ENCODE measurements at regions not wholly inside any gene's neighbourhood (a gene's known extent, or its start where the extent isn't known, plus 50 kb on each side); places are given as distances from the start of the nearest gene placed in this dataset.

DNA sequence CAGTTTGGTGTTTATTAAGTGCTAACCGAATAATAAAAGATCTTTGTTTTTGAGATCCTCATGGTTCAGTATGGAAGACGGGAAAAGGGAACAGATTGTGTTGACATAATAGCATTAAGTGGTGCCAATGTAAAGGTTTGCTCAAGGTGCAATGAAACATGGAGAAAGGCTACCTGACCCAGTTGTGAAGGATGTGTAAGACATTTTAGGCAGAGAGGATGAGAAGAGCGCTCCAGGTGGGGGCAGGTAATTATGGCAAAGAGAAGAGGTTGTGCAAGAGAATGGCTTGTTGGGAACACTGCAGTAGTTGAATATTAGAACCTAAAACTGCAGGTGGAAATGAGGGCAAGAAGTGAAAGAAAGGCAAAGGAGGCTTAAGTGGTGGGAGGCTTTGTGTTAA, 140.8 kb downstream of the DIPK2A start:
- TF ChIP-seq YY1 (IDR thresholded peaks at IDR 0.05; ENCODE audit: low read depth): no peak
- no peak for TF ChIP-seq RAD21 (IDR thresholded peaks at IDR 0.05; ENCODE audit: low read depth)
- no peak for TF ChIP-seq ZBTB7A (IDR thresholded peaks at IDR 0.05; ENCODE audit: low read depth)
- no peak for TF ChIP-seq REST (IDR thresholded peaks at IDR 0.05; ENCODE audit: low read depth)
